A673 (cell line): ENCODE measurements at regions not wholly inside any gene's neighbourhood (a gene's known extent, or its start where the extent isn't known, plus 50 kb on each side); places are given as distances from the start of the nearest gene placed in this dataset.

Experiments
- BruUV-seq: library from RNA; stranded (reverse); fragments of 400-500 nt; replicated peaks from 2 replicates; lab custom pipeline; 2021; lab: Mats Ljungman, UMichigan
- CTCF ChIA-PET: fragments of 300-600 bp; sonication (Branson Sonifier 250); formaldehyde crosslinking; loops from one replicate; lab custom pipeline; 2022; ENCODE audit warnings: antibody characterized with exemption; lab: Charles Lee
- POLR2A ChIA-PET: fragments of 300-600 bp; sonication (Branson Sonifier 250); formaldehyde crosslinking; loops from one replicate; lab custom pipeline; 2022; ENCODE audit warnings: antibody characterized with exemption; ENCODE audit not compliant: low non-redundant PET; lab: Charles Lee
- DNase-seq: peaks from one replicate; pipeline ENCODE4 v3.0.0-alpha.2; 2015; ENCODE audit warnings: low spot score
- H3K27ac ChIP-seq: fragments of 200-600 bp; sonication (generic); 2 replicates; pipeline ENCODE4 v1.5.1; 2016; ENCODE audit warnings: mixed run types, low read depth, mild to moderate bottlenecking, mixed read lengths, antibody characterized with exemption, low read length; ENCODE audit not compliant: poor library complexity, severe bottlenecking
- H3K27me3 ChIP-seq: fragments of 200-600 bp; sonication (generic); replicated peaks from 2 replicates; pipeline ENCODE4 v1.6.1; 2017; ENCODE audit warnings: mixed run types, low read depth, mild to moderate bottlenecking, mixed read lengths, antibody characterized with exemption, low read length; ENCODE audit not compliant: insufficient read depth, poor library complexity
- H3K36me3 ChIP-seq: fragments of 200-600 bp; sonication (generic); 2 replicates; pipeline ENCODE4 v1.6.1; 2016; ENCODE audit warnings: mixed run types, mild to moderate bottlenecking, mixed read lengths, antibody characterized with exemption, low read length; ENCODE audit not compliant: insufficient read depth, poor library complexity, severe bottlenecking
- H3K4me1 ChIP-seq: fragments of 200-600 bp; sonication (generic); 2 replicates; pipeline ENCODE4 v1.6.1; 2017; ENCODE audit warnings: mixed run types, mild to moderate bottlenecking, mixed read lengths, antibody characterized with exemption, low read length; ENCODE audit not compliant: insufficient read depth, poor library complexity, severe bottlenecking
- H3K4me3 ChIP-seq: fragments of 200-600 bp; sonication (generic); 2 replicates; pipeline ENCODE4 v1.5.1; 2016; ENCODE audit warnings: low read depth, mixed run types, mild to moderate bottlenecking, mixed read lengths, low read length; ENCODE audit not compliant: poor library complexity, severe bottlenecking
- H3K9me3 ChIP-seq: fragments of 200-600 bp; sonication (generic); 2 replicates; pipeline ENCODE4 v1.6.1; 2016; ENCODE audit warnings: mixed run types, low read depth, mild to moderate bottlenecking, mixed read lengths, antibody characterized with exemption, low read length; ENCODE audit not compliant: poor library complexity, severe bottlenecking
- EZH2 ChIP-seq: fragments of 200-600 bp; sonication (generic); IDR thresholded peaks from 2 replicates; pipeline ENCODE4 v1.6.1; 2017; ENCODE audit warnings: borderline replicate concordance, low read depth, mild to moderate bottlenecking, mixed read lengths, antibody characterized with exemption, low read length; ENCODE audit not compliant: poor library complexity, severe bottlenecking
- intact Hi-C: fragments of 100-400 bp; cut with micrococcal nuclease; formaldehyde crosslinking; loops from one replicate; pipeline ENCODE4 v1.10.0; 2022; ENCODE audit not compliant: unreplicated experiment
- TF ChIP-seq, protein P1 (sequence below): fragments of 300-800, 200-600 bp; sonication (generic); conservative IDR thresholded peaks from 2 replicates; pipeline ENCODE4 v1.5.1; 2017; ENCODE audit warnings: low read depth, mild to moderate bottlenecking, antibody characterized with exemption, low read length, moderate library complexity, mixed read lengths

DNA sequence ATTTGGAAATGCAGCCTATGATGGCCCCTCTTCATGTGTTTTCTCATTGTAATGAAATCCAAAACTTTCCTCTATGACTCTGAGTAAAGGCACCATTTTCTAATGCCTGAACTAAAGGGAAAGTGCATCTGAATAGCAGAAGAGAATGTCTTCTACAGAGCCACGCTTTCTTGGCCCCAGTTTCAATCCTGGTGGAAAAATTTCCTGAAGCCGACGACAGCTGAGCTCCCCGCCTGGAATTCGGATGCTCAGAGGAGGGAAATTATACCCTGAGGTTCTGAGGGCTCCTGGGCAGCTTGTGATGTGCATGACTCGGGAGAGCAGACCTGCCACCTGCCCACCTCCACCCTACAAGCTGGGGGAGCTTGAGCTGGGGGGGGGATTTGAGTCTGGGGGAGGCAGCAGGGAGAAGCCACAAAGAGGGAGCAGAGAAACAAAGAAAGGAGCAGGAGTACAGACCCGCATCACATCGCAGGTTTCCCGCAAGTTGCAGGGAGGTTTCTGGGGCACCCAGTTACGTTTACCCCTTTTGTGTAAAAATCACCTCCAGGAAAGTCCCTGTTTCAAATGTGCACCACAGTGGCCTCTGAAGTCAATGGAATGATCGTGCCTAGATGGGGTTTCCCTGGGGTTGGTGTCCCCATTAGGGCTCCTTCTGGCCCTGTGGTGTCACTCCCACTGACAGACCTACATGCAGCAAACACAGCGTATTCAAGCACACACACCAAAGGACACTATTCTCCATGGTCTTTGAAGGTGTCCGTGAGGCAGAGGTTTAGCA, 145.6 kb upstream of the RBPJ start:
- H3K27ac ChIP-seq, result no peak overlapping the region
- TF ChIP-seq, protein P1, sequence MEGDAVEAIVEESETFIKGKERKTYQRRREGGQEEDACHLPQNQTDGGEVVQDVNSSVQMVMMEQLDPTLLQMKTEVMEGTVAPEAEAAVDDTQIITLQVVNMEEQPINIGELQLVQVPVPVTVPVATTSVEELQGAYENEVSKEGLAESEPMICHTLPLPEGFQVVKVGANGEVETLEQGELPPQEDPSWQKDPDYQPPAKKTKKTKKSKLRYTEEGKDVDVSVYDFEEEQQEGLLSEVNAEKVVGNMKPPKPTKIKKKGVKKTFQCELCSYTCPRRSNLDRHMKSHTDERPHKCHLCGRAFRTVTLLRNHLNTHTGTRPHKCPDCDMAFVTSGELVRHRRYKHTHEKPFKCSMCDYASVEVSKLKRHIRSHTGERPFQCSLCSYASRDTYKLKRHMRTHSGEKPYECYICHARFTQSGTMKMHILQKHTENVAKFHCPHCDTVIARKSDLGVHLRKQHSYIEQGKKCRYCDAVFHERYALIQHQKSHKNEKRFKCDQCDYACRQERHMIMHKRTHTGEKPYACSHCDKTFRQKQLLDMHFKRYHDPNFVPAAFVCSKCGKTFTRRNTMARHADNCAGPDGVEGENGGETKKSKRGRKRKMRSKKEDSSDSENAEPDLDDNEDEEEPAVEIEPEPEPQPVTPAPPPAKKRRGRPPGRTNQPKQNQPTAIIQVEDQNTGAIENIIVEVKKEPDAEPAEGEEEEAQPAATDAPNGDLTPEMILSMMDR, result no peak
- no peak for TF ChIP-seq EZH2
- H3K4me3 ChIP-seq, result no peak overlapping the region
- POLR2A ChIA-PET, result no interaction called here
- intact Hi-C loops, result no loop called here
- H3K9me3 ChIP-seq, result no peaks in the 10 kb centered on the region
- no peaks in the 10 kb centered on the region for H3K27me3 ChIP-seq
- no peaks in the 10 kb centered on the region for H3K36me3 ChIP-seq
- BruUV-seq, result no TSS peak
- no peak for DNase-seq
- CTCF ChIA-PET, result no interaction called here
- H3K4me1 ChIP-seq, result no peaks in the 10 kb centered on the region

DNA sequence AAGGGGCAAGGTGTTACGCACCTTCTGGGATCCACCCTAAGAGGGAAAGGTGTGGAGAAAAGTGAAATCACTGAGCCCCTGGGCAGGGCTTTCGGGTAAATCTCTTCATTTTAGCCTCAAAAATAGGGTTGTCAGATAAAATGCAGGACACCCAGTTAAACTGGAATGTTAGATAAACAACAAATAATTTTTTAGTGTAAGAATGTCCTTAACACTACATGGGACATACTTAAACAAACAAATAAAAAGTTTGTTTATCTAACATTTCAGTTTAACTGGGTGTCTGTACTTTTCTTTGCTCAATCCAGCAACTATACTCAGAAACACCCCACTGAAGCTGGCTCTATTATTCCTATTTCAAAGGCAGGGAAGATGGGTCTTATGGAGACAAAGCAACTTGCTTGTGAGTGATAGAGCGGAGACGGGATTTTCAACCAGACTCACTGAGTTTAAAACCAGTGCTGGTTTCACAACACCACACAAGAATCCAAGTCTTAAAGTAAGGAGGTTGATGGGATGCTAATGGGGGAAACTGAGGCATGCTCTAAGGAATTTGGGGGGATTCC, 144.8 kb upstream of the RBPJ start:
- TF ChIP-seq, protein P1, result no peak
- TF ChIP-seq EZH2, result no peak
- CTCF ChIA-PET, result no interaction called here
- no peaks in the 10 kb centered on the region for H3K36me3 ChIP-seq
- no peaks in the 10 kb centered on the region for H3K27me3 ChIP-seq
- no peak overlapping the region for H3K27ac ChIP-seq
- DNase-seq, result no peak
- H3K4me1 ChIP-seq, result no peaks in the 10 kb centered on the region
- BruUV-seq, result no TSS peak
- no peak overlapping the region for H3K4me3 ChIP-seq
- intact Hi-C loops, result no loop called here
- POLR2A ChIA-PET, result no interaction called here
- no peaks in the 10 kb centered on the region for H3K9me3 ChIP-seq

DNA sequence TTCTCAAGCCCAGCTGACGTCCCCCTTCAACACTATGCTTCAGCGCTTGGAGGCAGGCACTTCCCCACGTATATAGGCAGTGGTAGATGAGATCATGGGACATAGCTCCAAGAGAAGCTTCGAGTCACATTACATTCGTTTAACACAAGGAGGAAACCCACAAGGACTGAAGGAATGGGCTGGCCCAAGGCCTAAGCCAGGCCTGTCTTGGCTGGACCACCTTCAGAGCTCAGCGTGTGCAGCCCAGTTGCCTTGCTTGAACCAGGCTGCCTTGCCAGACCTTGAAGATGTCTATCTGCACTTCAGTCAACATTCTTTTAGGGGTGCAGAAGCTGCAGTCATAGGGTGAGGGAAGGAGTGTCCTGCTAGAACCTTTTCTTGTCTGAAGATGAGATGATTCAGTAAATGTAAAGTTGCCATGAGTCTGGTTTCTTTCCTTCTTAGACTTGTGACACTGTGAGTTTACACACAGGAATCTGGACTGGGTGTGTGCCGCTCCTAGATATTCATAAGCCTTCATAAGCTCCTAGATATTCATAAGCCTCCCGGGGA, 144.1 kb upstream of the RBPJ start:
- Histone ChIP-seq H3K27ac (no peak overlapping the region), H3K36me3 (no peaks in the 10 kb centered on the region), H3K9me3 (no peaks in the 10 kb centered on the region), H3K4me1 (no peaks in the 10 kb centered on the region), H3K27me3 (no peaks in the 10 kb centered on the region), H3K4me3 (no peak overlapping the region)
- BruUV-seq, result no TSS peak
- ChIA-PET CTCF (no interaction called here), POLR2A (no interaction called here)
- no peak for TF ChIP-seq EZH2
- TF ChIP-seq, protein P1, result no peak
- DNase-seq, result no peak
- intact Hi-C loops, result no loop called here
